SJCRH30 (cell line): ENCODE measurements at regions not wholly inside any gene's neighbourhood (a gene's known extent, or its start where the extent isn't known, plus 50 kb on each side); places are given as distances from the start of the nearest gene placed in this dataset.
A peak's percentile ranks its signal among the peaks of the same experiment; 100 is the strongest.
"Not testable (repeated sequence)": the region's sequence is repeated elsewhere in the genome, so short reads cannot be mapped to it uniquely, and the experiment has no call there.

Experiments
- DNase-seq, 2 experiments: peaks; one replicate each; pipeline ENCODE4 v3.0.0-alpha.2; 2015 to 2020
- H3K27ac ChIP-seq: fragments of 250-450 bp; sonication (Bioruptor Pico); 2 replicates; pipeline ENCODE4 v1.5.1; 2020; ENCODE audit warnings: mild to moderate bottlenecking, moderate library complexity
- H3K27me3 ChIP-seq: fragments of 250-450 bp; sonication (Bioruptor Pico); 2 replicates; pipeline ENCODE4 v1.5.1; 2020; ENCODE audit warnings: mild to moderate bottlenecking, moderate library complexity
- H3K36me3 ChIP-seq: fragments of 250-450 bp; sonication (Bioruptor Pico); 2 replicates; pipeline ENCODE4 v1.5.1; 2020; ENCODE audit warnings: mild to moderate bottlenecking, moderate library complexity
- H3K4me1 ChIP-seq: fragments of 250-450 bp; sonication (Bioruptor Pico); 2 replicates; pipeline ENCODE4 v1.5.1; 2020; ENCODE audit warnings: mild to moderate bottlenecking, moderate library complexity
- H3K4me3 ChIP-seq: fragments of 250-450 bp; sonication (Bioruptor Pico); 2 replicates; pipeline ENCODE4 v1.5.1; 2020; ENCODE audit warnings: mild to moderate bottlenecking, moderate library complexity
- H3K9me3 ChIP-seq: fragments of 250-450 bp; sonication (Bioruptor Pico); replicated peaks from 2 replicates; pipeline ENCODE4 v1.5.1; 2020; ENCODE audit warnings: mild to moderate bottlenecking, moderate library complexity

DNA sequence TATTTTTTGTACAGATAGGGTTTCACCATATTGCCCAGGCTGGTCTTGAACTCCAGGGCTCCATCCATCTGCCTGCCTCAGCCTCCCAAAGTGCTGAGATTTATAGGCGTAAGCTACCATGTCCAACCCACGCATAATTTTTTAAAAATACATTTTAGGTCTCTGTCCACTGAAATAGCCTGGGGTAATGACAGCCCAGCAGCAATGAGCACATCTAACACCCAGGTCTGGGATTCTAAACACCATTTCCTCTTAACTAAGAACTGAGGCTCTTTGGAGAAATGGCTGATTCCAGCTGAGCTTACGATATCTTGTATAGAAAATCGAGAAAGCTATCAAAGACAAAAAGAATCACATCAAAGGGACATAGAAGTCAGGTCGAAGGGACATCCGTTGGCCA, 245.3 kb downstream of the PARN start:
- Histone ChIP-seq H3K9me3 (0 out of 2 replicates have a peak, but pooled peaks cover 2% of the 10 kb centered on the region), H3K4me3 (no peak overlapping the region), H3K27ac (no peak overlapping the region), H3K27me3 (no peaks in the 10 kb centered on the region), H3K4me1 (no peaks in the 10 kb centered on the region), H3K36me3 (no peaks in the 10 kb centered on the region)
- DNase-seq = no peak

DNA sequence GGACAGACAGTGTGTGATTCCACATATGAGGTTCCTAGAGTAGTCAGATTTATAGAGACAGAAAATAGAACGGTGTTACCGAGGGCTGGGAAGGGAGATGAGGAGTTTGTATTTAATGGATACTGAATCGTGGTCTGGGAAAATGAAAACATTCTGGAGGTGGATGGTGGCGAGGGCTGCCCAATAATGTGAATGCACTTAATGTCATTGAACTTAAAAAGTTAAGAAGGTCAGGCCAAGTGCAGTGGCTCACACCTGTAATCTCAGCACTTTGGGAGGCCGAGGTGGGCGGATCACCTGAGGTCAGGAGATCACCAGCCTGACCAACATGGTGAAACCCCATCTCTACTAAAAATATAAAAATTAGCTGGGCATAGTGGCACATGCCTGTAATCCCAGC, 246.2 kb downstream of the PARN start:
- H3K27me3 ChIP-seq, H3K9me3 ChIP-seq, H3K4me1 ChIP-seq, H3K36me3 ChIP-seq, H3K27ac ChIP-seq, DNase-seq, H3K4me3 ChIP-seq: not testable (repeated sequence)

GRCh38 chr16:14378689-14379467, 251.2 kb downstream of the PARN start:
- H3K4me3 ChIP-seq = no peak overlapping the region
- no peaks in the 10 kb centered on the region for H3K27me3 ChIP-seq
- H3K4me1 ChIP-seq = peaks cover 5% of the 10 kb centered on the region
- DNase-seq = no peak
- H3K27ac ChIP-seq = no peak overlapping the region
- no peaks in the 10 kb centered on the region for H3K9me3 ChIP-seq
- no peaks in the 10 kb centered on the region for H3K36me3 ChIP-seq

DNA sequence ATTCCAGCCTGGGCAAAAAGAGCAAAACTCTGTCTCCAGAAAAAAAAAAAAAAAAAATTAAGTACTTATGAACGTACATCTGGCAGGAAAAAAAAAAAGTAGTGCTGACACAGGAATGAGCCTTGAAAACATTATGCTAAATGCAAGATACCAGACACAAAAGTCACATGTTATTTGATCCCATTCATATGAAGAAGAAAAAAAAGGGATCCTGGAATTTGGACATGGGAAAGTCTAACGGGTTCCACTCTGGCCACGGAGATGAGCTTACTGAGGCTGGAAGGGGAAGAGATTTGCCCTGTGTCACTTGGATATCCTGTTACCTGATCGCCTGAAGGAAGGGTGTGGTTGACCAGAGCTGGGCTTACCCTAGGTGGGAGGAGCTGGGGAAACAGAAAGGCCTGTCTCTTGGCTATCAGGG, 251.9 kb downstream of the PARN start:
- no peaks in the 10 kb centered on the region for H3K9me3 ChIP-seq
- H3K36me3 ChIP-seq = no peaks in the 10 kb centered on the region
- H3K27ac ChIP-seq = no peak overlapping the region
- H3K4me1 ChIP-seq = peaks cover 5% of the 10 kb centered on the region
- H3K27me3 ChIP-seq = no peaks in the 10 kb centered on the region
- peak; percentile 56 to 74 for DNase-seq
- no peak overlapping the region for H3K4me3 ChIP-seq

GRCh38 chr16:14377326-14377725, 252.7 kb downstream of the PARN start:
- H3K4me3 ChIP-seq = no peak overlapping the region
- H3K4me1 ChIP-seq = peaks cover 11% of the 10 kb centered on the region
- no peaks in the 10 kb centered on the region for H3K27me3 ChIP-seq
- no peaks in the 10 kb centered on the region for H3K36me3 ChIP-seq
- no peak overlapping the region for H3K27ac ChIP-seq
- no peak for DNase-seq
- no peaks in the 10 kb centered on the region for H3K9me3 ChIP-seq

GRCh38 chr16:14375132-14375491, 254.9 kb downstream of the PARN start:
- H3K27me3 ChIP-seq = no peaks in the 10 kb centered on the region
- DNase-seq = no peak
- no peaks in the 10 kb centered on the region for H3K36me3 ChIP-seq
- no peak overlapping the region for H3K27ac ChIP-seq
- no peaks in the 10 kb centered on the region for H3K9me3 ChIP-seq
- H3K4me1 ChIP-seq = peaks cover 14% of the 10 kb centered on the region
- H3K4me3 ChIP-seq = no peak overlapping the region

DNA sequence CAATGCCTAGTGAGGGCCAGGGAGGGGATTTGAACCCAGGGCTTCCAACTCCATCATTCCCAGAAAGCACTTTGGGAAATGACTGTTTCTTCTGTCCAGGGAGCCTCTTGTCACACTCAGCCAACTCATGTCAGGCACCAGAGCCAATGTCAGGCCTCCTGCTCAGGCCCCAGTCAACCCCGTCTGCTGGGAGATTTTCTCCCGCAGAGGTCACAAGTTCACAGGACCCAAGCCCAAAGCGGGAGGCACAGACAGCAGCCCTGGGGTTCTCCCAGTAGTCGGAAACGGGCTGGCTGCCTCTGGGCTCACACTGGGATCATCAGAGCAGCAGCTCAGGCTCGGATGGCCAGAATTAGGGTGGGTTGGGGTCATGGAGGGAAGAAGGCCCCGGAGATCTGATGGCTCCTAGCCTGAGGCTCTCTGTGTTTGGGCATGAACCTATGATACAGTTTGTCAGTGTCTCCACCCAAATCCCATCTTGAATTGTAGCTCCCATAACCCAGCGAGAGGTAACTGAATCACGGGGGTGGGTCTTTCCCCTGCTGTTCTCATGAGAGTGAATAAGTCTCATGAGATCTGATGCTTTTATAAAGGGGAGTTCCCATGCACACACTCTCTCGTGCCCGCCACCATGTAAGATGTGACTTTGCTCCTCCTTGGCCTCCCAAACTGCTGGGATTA, 255.5 kb downstream of the PARN start:
- no peaks in the 10 kb centered on the region for H3K27me3 ChIP-seq
- no peak for DNase-seq
- H3K4me1 ChIP-seq = peaks cover 14% of the 10 kb centered on the region
- no peak overlapping the region for H3K4me3 ChIP-seq
- no peaks in the 10 kb centered on the region for H3K9me3 ChIP-seq
- H3K36me3 ChIP-seq = no peaks in the 10 kb centered on the region
- H3K27ac ChIP-seq = no peak overlapping the region

GRCh38 chr16:14373896-14374295, 256.2 kb downstream of the PARN start:
- Histone ChIP-seq H3K9me3 (no peaks in the 10 kb centered on the region), H3K27ac (no peak overlapping the region), H3K4me3 (no peak overlapping the region), H3K36me3 (no peaks in the 10 kb centered on the region), H3K4me1 (peaks cover 14% of the 10 kb centered on the region), H3K27me3 (no peaks in the 10 kb centered on the region)
- DNase-seq = no peak

DNA sequence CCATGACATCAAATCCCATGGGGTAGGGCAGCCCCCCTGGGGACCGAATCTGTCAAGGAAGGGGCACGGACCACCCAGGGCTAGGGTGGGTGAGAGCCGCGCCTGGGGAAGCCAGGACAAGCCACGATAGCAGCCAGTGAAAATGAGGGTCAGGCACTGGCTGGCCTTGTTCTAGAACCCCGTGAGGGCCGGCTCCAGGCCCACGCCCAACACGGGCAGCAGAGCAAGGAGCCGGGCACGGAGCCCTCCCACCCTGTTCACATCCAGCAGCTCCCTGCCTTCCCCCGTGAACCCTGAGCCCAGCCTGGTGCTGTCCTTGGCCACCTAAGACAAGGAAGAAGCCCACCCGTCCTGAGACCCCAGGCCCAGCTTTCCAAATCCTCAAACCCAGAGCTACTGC, 256.7 kb downstream of the PARN start:
- DNase-seq = no peak
- Histone ChIP-seq H3K27me3 (no peaks in the 10 kb centered on the region), H3K4me1 (peaks cover 12% of the 10 kb centered on the region), H3K36me3 (no peaks in the 10 kb centered on the region), H3K27ac (no peak overlapping the region), H3K9me3 (no peaks in the 10 kb centered on the region), H3K4me3 (no peak overlapping the region)

GRCh38 chr16:14372471-14372870, 257.6 kb downstream of the PARN start:
- Histone ChIP-seq H3K4me1 (peaks cover 9% of the 10 kb centered on the region), H3K4me3 (no peak overlapping the region), H3K27ac (no peak overlapping the region), H3K27me3 (no peaks in the 10 kb centered on the region), H3K36me3 (no peaks in the 10 kb centered on the region), H3K9me3 (no peaks in the 10 kb centered on the region)
- DNase-seq = peak; percentile 57 to 65

GRCh38 chr16:14371778-14372431, 258.2 kb downstream of the PARN start:
- Histone ChIP-seq H3K9me3 (no peaks in the 10 kb centered on the region), H3K27ac (no peak overlapping the region), H3K4me1 (peaks cover 9% of the 10 kb centered on the region), H3K27me3 (no peaks in the 10 kb centered on the region), H3K4me3 (no peak overlapping the region), H3K36me3 (no peaks in the 10 kb centered on the region)
- no peak for DNase-seq

DNA sequence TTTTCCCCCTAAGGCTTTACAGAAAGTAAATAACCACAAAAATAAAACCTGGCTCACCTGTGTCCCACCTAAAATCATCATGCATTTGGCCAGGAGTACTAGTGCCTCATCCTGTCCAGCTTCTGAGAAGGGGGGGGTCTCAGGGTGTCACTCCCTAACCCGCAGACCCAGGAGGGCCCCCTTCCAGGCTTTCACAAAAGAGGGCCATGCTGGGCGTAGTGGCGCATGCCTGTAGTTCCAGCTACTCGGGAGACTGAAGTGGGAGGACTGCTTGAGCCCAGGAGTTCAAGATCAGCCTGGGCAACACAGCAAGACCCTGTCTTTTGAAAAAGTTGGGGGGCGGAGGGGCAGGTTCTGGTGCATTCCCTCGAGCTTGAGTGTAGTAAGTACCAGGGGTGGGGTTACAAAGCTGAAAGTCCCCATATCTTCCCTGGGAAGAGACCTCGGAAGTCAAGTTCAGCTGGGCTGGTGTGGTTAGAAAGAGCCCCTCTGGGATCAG, 259.3 kb downstream of the PARN start:
- no peak overlapping the region for H3K27ac ChIP-seq

DNA sequence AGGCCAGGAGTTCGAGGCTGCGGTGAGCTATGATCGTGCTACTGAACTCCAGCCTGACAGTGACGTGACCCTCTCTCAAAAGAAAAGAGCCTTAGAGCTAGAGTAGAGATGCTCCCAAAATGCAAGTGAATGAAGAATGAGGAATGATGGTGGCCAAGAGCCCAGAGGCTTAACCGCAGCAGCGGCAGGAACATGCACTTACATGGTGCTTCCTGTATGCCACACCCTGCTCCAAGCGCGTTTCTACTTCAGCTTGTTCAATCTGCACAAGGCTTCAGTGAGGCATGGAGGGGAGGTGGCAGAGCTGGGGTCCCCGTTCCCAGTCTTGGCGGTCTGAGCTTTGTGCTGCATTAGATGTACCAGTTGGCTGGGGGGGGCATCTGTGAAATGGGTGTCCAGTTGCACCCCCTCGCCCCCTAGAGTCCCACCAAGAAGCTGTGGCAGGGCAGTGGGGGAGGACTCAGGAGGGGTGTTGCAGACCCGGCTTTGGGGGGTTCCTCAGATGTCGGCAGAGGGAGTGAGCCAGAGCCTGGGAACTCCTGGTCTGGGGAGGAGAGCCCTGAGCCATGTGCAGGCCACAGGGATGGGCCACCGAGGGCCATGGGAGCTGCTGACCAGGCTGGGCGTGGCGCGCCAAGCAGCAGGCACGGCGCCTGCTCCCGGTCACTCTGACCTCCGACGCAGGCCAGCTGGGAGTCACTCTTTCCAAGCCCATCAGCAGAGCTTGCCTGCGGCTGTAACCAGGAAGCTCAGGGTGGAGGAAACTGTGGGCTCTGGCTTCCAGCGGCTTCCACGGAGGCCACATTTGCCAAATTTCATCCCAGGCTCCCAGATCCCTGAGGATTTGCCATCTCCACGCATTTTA, 260.1 kb downstream of the PARN start:
- no peaks in the 10 kb centered on the region for H3K27me3 ChIP-seq
- no peaks in the 10 kb centered on the region for H3K9me3 ChIP-seq
- no peaks in the 10 kb centered on the region for H3K36me3 ChIP-seq
- H3K4me1 ChIP-seq = peaks cover 10% of the 10 kb centered on the region
- H3K4me3 ChIP-seq = peak overlapping the region; percentile 34
- no peak overlapping the region for H3K27ac ChIP-seq
- DNase-seq = peak; percentile 47 to 55

More for the DNA sequence above, 259.3 kb downstream of the PARN start:
- H3K4me1 ChIP-seq = peaks cover 9% of the 10 kb centered on the region
- no peaks in the 10 kb centered on the region for H3K36me3 ChIP-seq
- H3K27me3 ChIP-seq = no peaks in the 10 kb centered on the region
- no peaks in the 10 kb centered on the region for H3K9me3 ChIP-seq
- DNase-seq = no peak
- peak overlapping the region; percentile 34 for H3K4me3 ChIP-seq

- Histone ChIP-seq H3K27ac (no peak overlapping the region), H3K36me3 (no peaks in the 10 kb centered on the region), H3K9me3 (no peaks in the 10 kb centered on the region), H3K4me3 (no peak overlapping the region), H3K4me1 (peaks cover 17% of the 10 kb centered on the region), H3K27me3 (no peaks in the 10 kb centered on the region)
- DNase-seq = no peak
Measured at GRCh38 chr16:14368399-14368798, 261.7 kb downstream of the PARN start.
